ENCODE measurements at regions not wholly inside any gene's neighbourhood (a gene's known extent, or its start where the extent isn't known, plus 50 kb on each side); places are given as distances from the start of the nearest gene placed in this dataset.

- no peak for DNase-seq (ENCODE audit: low read depth in 4 of 4, low spot score in 3 of 4)
Observed at GRCh38 chr11:122062763-122063162, 53.3 kb downstream of the BLID start.

GRCh38 chr11:122059565-122059964 lies 56.5 kb downstream of the BLID start:
- no peak for DNase-seq (ENCODE audit: low read depth in 4 of 4, low spot score in 3 of 4)

- DNase-seq (ENCODE audit: low read depth in 4 of 4, low spot score in 3 of 4), result no peak
Observed at GRCh38 chr11:122050021-122050690, 65.9 kb downstream of the BLID start.

- DNase-seq (ENCODE audit: low read depth in 4 of 4, low spot score in 3 of 4), result no peak
Observed at GRCh38 chr11:122048401-122048800, 67.6 kb downstream of the BLID start.

GRCh38 chr11:122046846-122047245 lies 69.2 kb downstream of the BLID start:
- no peak for DNase-seq (ENCODE audit: low read depth in 4 of 4, low spot score in 3 of 4)

GRCh38 chr11:122046438-122046837 lies 69.6 kb downstream of the BLID start:
- DNase-seq (ENCODE audit: low read depth in 4 of 4, low spot score in 3 of 4), result no peak

GRCh38 chr11:122045181-122045586 lies 70.8 kb downstream of the BLID start:
- no peak for DNase-seq (ENCODE audit: low read depth in 4 of 4, low spot score in 3 of 4)

- no peak for DNase-seq (ENCODE audit: low read depth in 4 of 4, low spot score in 3 of 4)
Observed at GRCh38 chr11:122044086-122044485, 71.9 kb downstream of the BLID start.

GRCh38 chr11:122042981-122043380 lies 73.0 kb downstream of the BLID start:
- no peak for DNase-seq (ENCODE audit: low read depth in 4 of 4, low spot score in 3 of 4)

- no peak for DNase-seq (ENCODE audit: low read depth in 4 of 4, low spot score in 3 of 4)
Observed at GRCh38 chr11:122040464-122040863, 75.6 kb downstream of the BLID start.

- DNase-seq (ENCODE audit: low read depth in 4 of 4, low spot score in 3 of 4), result no peak
Observed at GRCh38 chr11:122038543-122038942, 77.5 kb downstream of the BLID start.

- no peak for DNase-seq (ENCODE audit: low read depth in 4 of 4, low spot score in 3 of 4)
Observed at GRCh38 chr11:122037911-122038310, 78.1 kb downstream of the BLID start.

GRCh38 chr11:122036493-122036892 lies 79.5 kb downstream of the BLID start:
- DNase-seq (ENCODE audit: low read depth in 4 of 4, low spot score in 3 of 4), result no peak

- DNase-seq (ENCODE audit: low read depth in 4 of 4, low spot score in 3 of 4), result no peak
Observed at GRCh38 chr11:122036018-122036417, 80.0 kb downstream of the BLID start.

GRCh38 chr11:122033631-122034030 lies 82.4 kb downstream of the BLID start:
- DNase-seq (ENCODE audit: low read depth in 4 of 4, low spot score in 3 of 4), result no peak

GRCh38 chr11:122033193-122033592 lies 82.8 kb downstream of the BLID start:
- DNase-seq (ENCODE audit: low read depth in 4 of 4, low spot score in 3 of 4), result no peak

GRCh38 chr11:122032317-122032716 lies 83.7 kb downstream of the BLID start:
- DNase-seq (ENCODE audit: low read depth in 4 of 4, low spot score in 3 of 4), result no peak

GRCh38 chr11:122031813-122032212 lies 84.2 kb downstream of the BLID start:
- no peak for DNase-seq (ENCODE audit: low read depth in 4 of 4, low spot score in 3 of 4)

- DNase-seq (ENCODE audit: low read depth in 4 of 4, low spot score in 3 of 4), result no peak
Observed at GRCh38 chr11:122030286-122030685, 85.7 kb downstream of the BLID start.

GRCh38 chr11:122028545-122028944 lies 87.5 kb downstream of the BLID start:
- DNase-seq (ENCODE audit: low read depth in 4 of 4, low spot score in 3 of 4), result no peak

GRCh38 chr11:122028036-122028435 lies 88.0 kb downstream of the BLID start:
- no peak for DNase-seq (ENCODE audit: low read depth in 4 of 4, low spot score in 3 of 4)

GRCh38 chr11:122025757-122026156 lies 90.3 kb downstream of the BLID start:
- no peak for DNase-seq (ENCODE audit: low read depth in 4 of 4, low spot score in 3 of 4)

GRCh38 chr11:122024278-122024677 lies 91.7 kb downstream of the BLID start:
- no peak for DNase-seq (ENCODE audit: low read depth in 4 of 4, low spot score in 3 of 4)

Measured in left renal pelvis (tissue), 4 donors.